ENCODE measurements at regions not wholly inside any gene's neighbourhood (a gene's known extent, or its start where the extent isn't known, plus 50 kb on each side); places are given as distances from the start of the nearest gene placed in this dataset.

GRCh38 chr2:184527058-184527457 lies 71.3 kb upstream of the ZNF804A start:
- DNase-seq (ENCODE audit: low read depth), result no peak

- no peak for DNase-seq (ENCODE audit: low read depth)
These were observed 70.2 kb upstream of the ZNF804A start for GRCh38 chr2:184528119-184528518.

GRCh38 chr2:184530239-184530638 lies 68.1 kb upstream of the ZNF804A start:
- no peak for DNase-seq (ENCODE audit: low read depth)

GRCh38 chr2:184530959-184531358 lies 67.4 kb upstream of the ZNF804A start:
- DNase-seq (ENCODE audit: low read depth), result no peak

- DNase-seq (ENCODE audit: low read depth), result no peak
These were observed 65.8 kb upstream of the ZNF804A start for GRCh38 chr2:184532551-184532950.

- no peak for DNase-seq (ENCODE audit: low read depth)
These were observed 63.3 kb upstream of the ZNF804A start for GRCh38 chr2:184534986-184535385.

- DNase-seq (ENCODE audit: low read depth), result no peak
These were observed 58.0 kb upstream of the ZNF804A start for GRCh38 chr2:184540246-184540789.

GRCh38 chr2:184541591-184541990 lies 56.7 kb upstream of the ZNF804A start:
- DNase-seq (ENCODE audit: low read depth), result no peak

- DNase-seq (ENCODE audit: low read depth), result no peak
These were observed 54.5 kb upstream of the ZNF804A start for GRCh38 chr2:184543832-184544231.
